GM18519 (cell line): ENCODE measurements at regions not wholly inside any gene's neighbourhood (a gene's known extent, or its start where the extent isn't known, plus 50 kb on each side); places are given as distances from the start of the nearest gene placed in this dataset.
"Not testable (repeated sequence)": the region's sequence is repeated elsewhere in the genome, so short reads cannot be mapped to it uniquely, and the experiment has no call there.

ENCODE experiments used
- ATAC-seq: cut with Tn5 transposase; IDR thresholded peaks from one replicate; pipeline ENCODE4 v1.9.1; 2021; ENCODE audit warnings: mild to moderate bottlenecking, moderate library complexity; ENCODE audit not compliant: unreplicated experiment, low FRiP score

GRCh38 chr11:109667719-109668118, 245.7 kb downstream of the C11orf87 start:
- ATAC-seq: no peak

- ATAC-seq: no peak
Observed at GRCh38 chr11:109668973-109669634, 247.1 kb downstream of the C11orf87 start.

- no peak for ATAC-seq
Observed at GRCh38 chr11:109677231-109677630, 255.2 kb downstream of the C11orf87 start.

GRCh38 chr11:109677876-109678275, 255.9 kb downstream of the C11orf87 start:
- ATAC-seq: no peak

GRCh38 chr11:109680127-109680526, 258.1 kb downstream of the C11orf87 start:
- ATAC-seq: no peak

GRCh38 chr11:109682788-109683187, 260.8 kb downstream of the C11orf87 start:
- ATAC-seq: not testable (repeated sequence)

GRCh38 chr11:109695696-109696095, 273.7 kb downstream of the C11orf87 start:
- ATAC-seq: no peak

- ATAC-seq: no peak
Observed at GRCh38 chr11:109696191-109696897, 274.4 kb downstream of the C11orf87 start.

GRCh38 chr11:109697140-109697843, 275.3 kb downstream of the C11orf87 start:
- ATAC-seq: peak; percentile 92

GRCh38 chr11:109698237-109698636, 276.2 kb downstream of the C11orf87 start:
- ATAC-seq: no peak

- ATAC-seq: no peak
Observed at GRCh38 chr11:109704432-109704831, 282.4 kb downstream of the C11orf87 start.

GRCh38 chr11:109706945-109707344, 285.0 kb downstream of the C11orf87 start:
- ATAC-seq: no peak

- no peak for ATAC-seq
Observed at GRCh38 chr11:109707411-109707810, 285.4 kb downstream of the C11orf87 start.

- no peak for ATAC-seq
Observed at GRCh38 chr11:109708184-109708583, 286.2 kb downstream of the C11orf87 start.

- ATAC-seq: not testable (repeated sequence)
Observed at GRCh38 chr11:109714444-109714843, 292.5 kb downstream of the C11orf87 start.

- not testable (repeated sequence) for ATAC-seq
Observed at GRCh38 chr11:109715424-109715823, 293.4 kb downstream of the C11orf87 start.

- no peak for ATAC-seq
Observed at GRCh38 chr11:109726061-109726460, 304.1 kb downstream of the C11orf87 start.

GRCh38 chr11:109728056-109728455, 306.1 kb downstream of the C11orf87 start:
- no peak for ATAC-seq

GRCh38 chr11:109729761-109730160, 307.8 kb downstream of the C11orf87 start:
- no peak for ATAC-seq

- ATAC-seq: no peak
Observed at GRCh38 chr11:109730669-109731068, 308.7 kb downstream of the C11orf87 start.

- no peak for ATAC-seq
Observed at GRCh38 chr11:109731451-109731850, 309.5 kb downstream of the C11orf87 start.
